Fibroblast of pulmonary artery (primary cell): ENCODE measurements at regions not wholly inside any gene's neighbourhood (a gene's known extent, or its start where the extent isn't known, plus 50 kb on each side); places are given as distances from the start of the nearest gene placed in this dataset.

Source experiments
- DNase-seq: peaks from one replicate; pipeline ENCODE4 v3.0.0-alpha.2; 2010; ENCODE audit warnings: low read depth
- H3K4me3 ChIP-seq: replicated peaks from 2 replicates; pipeline ENCODE4 v1.5.1; 2011; ENCODE audit warnings: low read depth, mild to moderate bottlenecking, control low read depth, low read length, moderate library complexity
- TF ChIP-seq, protein P1 (sequence below): IDR thresholded peaks from 2 replicates; pipeline ENCODE4 v1.5.1; 2011; ENCODE audit warnings: mild to moderate bottlenecking, control low read depth, low read length, inconsistent platforms; ENCODE audit errors: missing control alignments

DNA sequence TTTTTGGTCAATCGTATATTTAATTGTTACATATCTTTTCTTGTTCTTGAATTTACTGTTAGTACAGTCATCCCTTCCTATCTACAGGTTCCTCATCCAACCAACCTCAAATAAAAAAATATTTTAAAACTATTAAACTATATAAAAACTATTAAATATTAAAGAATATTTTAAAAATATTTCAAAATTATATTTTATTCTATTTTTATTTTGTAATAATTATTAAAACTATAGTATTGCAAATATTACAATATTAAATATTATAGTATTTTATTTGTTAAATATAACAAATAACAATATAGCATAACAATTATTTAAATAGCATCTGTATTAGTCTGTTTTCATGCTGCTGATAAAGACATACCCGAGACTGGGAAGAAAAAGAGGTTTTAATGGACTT, 357.9 kb upstream of the GOLIM4 start:
- DNase-seq, result no peak
- H3K4me3 ChIP-seq, result no peak overlapping the region
- TF ChIP-seq, protein P1, sequence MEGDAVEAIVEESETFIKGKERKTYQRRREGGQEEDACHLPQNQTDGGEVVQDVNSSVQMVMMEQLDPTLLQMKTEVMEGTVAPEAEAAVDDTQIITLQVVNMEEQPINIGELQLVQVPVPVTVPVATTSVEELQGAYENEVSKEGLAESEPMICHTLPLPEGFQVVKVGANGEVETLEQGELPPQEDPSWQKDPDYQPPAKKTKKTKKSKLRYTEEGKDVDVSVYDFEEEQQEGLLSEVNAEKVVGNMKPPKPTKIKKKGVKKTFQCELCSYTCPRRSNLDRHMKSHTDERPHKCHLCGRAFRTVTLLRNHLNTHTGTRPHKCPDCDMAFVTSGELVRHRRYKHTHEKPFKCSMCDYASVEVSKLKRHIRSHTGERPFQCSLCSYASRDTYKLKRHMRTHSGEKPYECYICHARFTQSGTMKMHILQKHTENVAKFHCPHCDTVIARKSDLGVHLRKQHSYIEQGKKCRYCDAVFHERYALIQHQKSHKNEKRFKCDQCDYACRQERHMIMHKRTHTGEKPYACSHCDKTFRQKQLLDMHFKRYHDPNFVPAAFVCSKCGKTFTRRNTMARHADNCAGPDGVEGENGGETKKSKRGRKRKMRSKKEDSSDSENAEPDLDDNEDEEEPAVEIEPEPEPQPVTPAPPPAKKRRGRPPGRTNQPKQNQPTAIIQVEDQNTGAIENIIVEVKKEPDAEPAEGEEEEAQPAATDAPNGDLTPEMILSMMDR, result no peak

DNA sequence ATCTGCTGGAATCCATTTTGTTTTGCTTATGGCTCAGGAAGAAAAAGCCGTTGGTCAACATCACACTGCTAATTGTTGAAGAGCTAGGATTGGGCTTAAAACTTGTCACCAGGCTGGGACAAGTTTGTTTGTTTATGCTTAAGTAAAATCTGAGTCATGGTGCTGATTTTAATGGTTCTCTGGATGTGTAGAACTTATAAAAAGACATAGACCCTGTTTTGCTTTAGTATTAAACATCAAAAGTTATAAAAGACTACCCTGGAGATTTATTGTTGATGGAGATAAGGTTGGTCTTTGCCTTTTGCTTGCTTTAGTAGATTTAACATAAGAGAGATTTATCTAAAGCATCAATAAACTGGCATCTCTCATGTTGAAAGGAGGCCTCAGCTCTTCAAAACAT, 348.2 kb upstream of the GOLIM4 start:
- H3K4me3 ChIP-seq, result no peak overlapping the region
- no peak for DNase-seq
- TF ChIP-seq, protein P1, result no peak

DNA sequence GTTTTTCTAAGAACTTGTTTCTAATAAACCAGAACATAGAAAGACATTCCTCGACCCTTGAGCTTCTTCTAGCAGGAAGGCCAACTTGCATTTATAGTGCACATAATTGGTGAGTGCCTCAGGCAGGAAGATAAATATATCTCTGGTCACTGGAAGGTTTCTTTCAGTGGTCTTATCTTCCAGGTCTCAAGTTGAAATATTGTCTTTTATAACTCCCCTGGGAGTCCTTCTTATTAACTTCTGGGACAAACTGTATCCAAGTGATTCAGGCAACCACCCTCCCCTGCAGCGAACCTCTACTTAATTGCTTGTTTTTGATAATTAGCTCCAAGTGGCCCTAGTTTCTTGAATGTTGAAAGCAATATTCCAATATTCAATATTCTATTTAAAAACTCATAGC, 346.8 kb upstream of the GOLIM4 start:
- TF ChIP-seq, protein P1, result no peak
- no peak overlapping the region for H3K4me3 ChIP-seq
- DNase-seq, result no peak

DNA sequence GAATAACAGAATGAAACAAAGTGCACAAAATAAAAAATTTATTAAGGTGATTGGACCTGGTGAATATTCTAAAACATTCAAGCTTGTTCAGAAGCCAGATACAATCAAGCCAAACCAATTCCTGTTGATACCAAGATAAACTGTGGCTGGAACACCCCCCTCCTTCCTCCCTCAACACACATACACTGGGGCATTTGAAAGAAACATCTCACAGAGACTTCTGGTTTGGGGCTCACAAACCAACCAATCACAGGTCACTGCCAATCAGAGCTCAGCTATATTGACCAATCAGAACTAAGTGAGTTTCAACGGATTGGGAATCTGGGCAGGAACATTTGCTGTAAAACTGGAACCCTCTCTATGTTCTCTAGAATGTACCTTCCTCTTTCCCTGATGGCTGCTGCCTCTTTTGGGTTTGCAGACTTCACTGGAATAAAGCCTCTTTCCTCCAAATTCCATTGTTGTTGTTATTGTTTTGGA, 340.6 kb upstream of the GOLIM4 start:
- no peak overlapping the region for H3K4me3 ChIP-seq
- DNase-seq, result no peak
- TF ChIP-seq, protein P1, result no peak

DNA sequence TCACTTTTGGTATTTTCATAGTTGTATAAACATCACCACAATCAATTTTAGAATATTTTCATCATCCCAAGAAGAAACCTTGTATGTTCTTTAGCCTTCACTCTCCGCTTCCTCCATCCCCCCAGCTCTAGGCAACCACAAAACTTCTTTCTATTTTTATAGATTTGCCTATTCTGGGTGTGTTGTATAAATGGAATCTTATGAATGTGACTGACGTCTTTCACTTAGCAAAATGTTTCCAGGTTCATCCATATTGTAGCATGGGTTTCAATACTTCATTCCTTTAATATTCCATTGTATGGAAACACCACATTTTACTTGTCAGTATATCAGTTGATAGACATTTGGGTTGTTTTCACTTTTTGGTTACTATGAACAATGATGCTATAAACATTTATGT, 335.8 kb upstream of the GOLIM4 start:
- TF ChIP-seq, protein P1, result no peak
- DNase-seq, result no peak

DNA sequence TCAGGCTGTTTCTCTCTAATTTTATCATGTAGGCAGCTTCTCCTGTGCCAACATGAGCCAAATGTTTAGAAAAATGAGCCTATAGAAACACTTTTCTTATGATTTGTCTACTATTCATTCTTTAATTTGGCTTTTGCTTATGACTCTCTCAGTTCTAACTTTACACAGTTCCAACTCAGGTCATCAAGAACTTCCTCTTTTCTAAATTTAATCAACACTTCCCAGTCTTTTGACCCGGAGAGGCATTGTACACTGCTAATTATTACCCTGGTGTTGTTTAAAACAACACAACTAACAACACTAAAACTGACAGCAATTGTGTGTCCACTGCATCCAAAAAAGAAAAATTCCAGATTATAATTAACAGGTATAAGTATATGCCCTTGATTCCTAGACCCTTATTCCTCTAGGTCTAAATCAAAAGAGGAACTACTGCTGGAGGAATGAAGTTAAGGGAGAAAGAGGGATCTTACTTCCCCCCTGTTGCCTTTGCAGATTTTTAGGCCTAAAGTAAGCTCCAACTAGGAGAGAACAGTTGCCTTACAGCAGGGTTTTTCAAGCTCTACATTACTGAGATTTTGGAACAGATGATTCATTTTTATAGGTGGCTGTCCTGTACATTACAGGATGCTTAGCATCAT, 332.2 kb upstream of the GOLIM4 start:
- TF ChIP-seq, protein P1, result no peak
- DNase-seq, result no peak
- H3K4me3 ChIP-seq, result no peak overlapping the region

More for the DNA sequence above, 335.8 kb upstream of the GOLIM4 start:
- no peak overlapping the region for H3K4me3 ChIP-seq

DNA sequence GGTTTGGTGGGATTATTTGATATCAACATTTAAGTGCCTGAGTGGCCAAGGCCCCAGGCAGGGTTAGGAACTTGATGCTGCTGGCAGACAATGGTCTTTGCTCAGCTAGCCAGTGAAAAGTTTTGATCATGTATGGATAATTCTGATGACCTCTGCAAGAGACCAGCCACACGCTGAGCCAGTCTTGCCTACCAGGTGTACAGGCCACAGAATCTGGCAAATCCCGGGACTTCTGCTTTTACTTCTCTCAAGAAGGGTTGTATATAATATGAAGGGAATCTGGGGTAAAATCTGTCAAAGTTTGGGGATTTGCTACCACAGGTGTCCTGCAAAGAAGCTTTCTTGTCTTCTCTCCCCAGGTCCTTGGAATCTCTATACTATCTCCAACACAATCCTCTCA, 331.4 kb upstream of the GOLIM4 start:
- TF ChIP-seq, protein P1, result no peak
- no peak overlapping the region for H3K4me3 ChIP-seq
- no peak for DNase-seq
